ENCODE measurements at regions not wholly inside any gene's neighbourhood (a gene's known extent, or its start where the extent isn't known, plus 50 kb on each side); places are given as distances from the start of the nearest gene placed in this dataset.
"Not testable (repeated sequence)": the region's sequence is repeated elsewhere in the genome, so short reads cannot be mapped to it uniquely, and the experiment has no call there.

DNA sequence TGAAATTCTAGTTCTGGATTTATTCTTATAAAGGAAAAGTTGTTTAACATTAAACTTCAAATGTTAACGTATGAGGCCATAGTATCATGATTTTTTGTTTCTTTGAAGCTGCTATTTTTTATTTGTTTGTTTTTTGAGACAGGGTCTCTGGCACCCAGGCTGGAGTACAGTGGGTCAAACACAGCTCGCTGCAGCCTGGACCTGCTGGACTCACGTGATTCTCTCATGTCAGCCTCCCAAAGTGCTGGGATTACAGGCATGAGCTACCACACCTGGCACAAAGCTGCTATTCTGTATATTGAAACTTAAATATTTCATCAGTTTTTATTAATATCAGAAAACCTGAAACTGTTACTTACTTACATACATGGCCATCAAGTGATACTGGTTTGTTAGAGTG, 89.5 kb upstream of the RPRM start:
- Histone ChIP-seq H3K4me3 (ENCODE audit: low read depth, low read length) (no peak overlapping the region), H3K36me3 (replicated peaks) (no peaks in the 10 kb centered on the region), H3K27me3 (replicated peaks) (no peaks in the 10 kb centered on the region), H3K27ac (no peak overlapping the region)
- TF ChIP-seq, protein P1, sequence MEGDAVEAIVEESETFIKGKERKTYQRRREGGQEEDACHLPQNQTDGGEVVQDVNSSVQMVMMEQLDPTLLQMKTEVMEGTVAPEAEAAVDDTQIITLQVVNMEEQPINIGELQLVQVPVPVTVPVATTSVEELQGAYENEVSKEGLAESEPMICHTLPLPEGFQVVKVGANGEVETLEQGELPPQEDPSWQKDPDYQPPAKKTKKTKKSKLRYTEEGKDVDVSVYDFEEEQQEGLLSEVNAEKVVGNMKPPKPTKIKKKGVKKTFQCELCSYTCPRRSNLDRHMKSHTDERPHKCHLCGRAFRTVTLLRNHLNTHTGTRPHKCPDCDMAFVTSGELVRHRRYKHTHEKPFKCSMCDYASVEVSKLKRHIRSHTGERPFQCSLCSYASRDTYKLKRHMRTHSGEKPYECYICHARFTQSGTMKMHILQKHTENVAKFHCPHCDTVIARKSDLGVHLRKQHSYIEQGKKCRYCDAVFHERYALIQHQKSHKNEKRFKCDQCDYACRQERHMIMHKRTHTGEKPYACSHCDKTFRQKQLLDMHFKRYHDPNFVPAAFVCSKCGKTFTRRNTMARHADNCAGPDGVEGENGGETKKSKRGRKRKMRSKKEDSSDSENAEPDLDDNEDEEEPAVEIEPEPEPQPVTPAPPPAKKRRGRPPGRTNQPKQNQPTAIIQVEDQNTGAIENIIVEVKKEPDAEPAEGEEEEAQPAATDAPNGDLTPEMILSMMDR (IDR thresholded peaks at IDR 0.05; ENCODE audit: low read depth, low read length, missing control alignments): no peak
- in situ Hi-C loops (cut with HindIII; ENCODE audit: low pct_ligation_motif_present, low sequenced_read_pairs): no loop called here
- no peak for DNase-seq

DNA sequence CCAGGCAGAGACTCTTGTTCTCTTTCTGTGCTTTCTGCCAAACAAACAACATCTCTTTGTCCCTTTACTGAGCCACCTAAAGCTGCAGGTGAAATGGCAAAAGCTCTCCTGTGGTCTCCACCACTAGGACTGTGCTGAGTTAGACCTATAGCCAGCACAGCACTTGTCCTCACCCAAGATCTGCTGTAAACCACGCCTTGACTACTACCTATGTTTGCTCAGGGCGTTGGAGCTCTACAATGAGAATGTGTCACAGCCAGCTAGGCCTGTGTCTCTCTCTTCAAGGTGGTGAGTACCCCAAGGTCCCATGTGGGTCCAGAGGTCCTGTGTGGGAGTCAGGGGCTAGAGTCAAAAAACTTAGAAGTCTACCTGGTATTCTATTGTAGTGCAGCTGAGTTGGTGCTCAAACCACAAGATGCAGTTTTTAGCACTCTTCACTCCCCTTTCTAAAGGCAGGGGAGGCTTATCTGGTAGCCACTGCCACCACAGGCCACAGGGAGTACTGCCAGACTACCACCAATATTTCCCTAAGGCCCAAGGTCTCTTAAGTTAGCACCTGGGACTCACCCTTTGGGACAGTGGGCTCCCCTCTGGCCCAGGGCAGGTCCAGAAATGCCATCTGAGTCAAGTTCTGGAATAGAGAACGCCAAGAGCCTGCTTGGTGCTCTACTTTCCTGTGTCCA, 96.8 kb upstream of the RPRM start:
- Histone ChIP-seq H3K27ac (no peak overlapping the region), H3K27me3 (replicated peaks) (no peaks in the 10 kb centered on the region), H3K36me3 (replicated peaks) (no peaks in the 10 kb centered on the region), H3K4me3 (ENCODE audit: low read depth, low read length) (no peak overlapping the region)
- DNase-seq: no peak
- TF ChIP-seq, protein P1 (IDR thresholded peaks at IDR 0.05; ENCODE audit: low read depth, low read length, missing control alignments): no peak
- in situ Hi-C loops (cut with HindIII; ENCODE audit: low pct_ligation_motif_present, low sequenced_read_pairs): no loop called here

GRCh38 chr2:153584244-153584643, 105.7 kb upstream of the RPRM start:
- TF ChIP-seq, protein P1 (IDR thresholded peaks at IDR 0.05; ENCODE audit: low read depth, low read length, missing control alignments): no peak
- Histone ChIP-seq H3K27ac (no peak overlapping the region), H3K36me3 (replicated peaks) (no peaks in the 10 kb centered on the region), H3K27me3 (replicated peaks) (no peaks in the 10 kb centered on the region), H3K4me3 (ENCODE audit: low read depth, low read length) (no peak overlapping the region)
- in situ Hi-C loops (cut with HindIII; ENCODE audit: low pct_ligation_motif_present, low sequenced_read_pairs): no loop called here
- DNase-seq: no peak

DNA sequence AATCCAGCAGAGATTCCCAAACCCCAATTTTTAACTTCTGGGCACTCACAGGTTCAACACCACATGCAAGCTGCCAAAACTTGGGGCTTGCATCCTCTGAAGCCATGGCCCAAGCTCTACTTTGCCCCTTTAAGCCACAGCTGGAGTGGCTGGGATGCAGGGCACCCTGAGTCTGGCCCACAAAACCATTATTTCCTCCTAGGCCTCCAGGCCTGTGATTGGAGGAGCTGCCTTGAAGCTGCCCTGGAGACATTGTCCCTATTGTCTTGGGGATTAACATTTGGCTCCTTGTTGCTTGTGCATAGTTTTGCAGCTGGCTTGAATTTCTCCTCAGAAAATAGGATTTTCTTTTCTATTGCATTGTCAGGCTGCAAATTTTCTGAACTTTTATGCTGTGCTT, 109.8 kb upstream of the RPRM start:
- in situ Hi-C loops (cut with HindIII; ENCODE audit: low pct_ligation_motif_present, low sequenced_read_pairs): no loop called here
- Histone ChIP-seq H3K36me3 (replicated peaks) (no peaks in the 10 kb centered on the region), H3K4me3 (ENCODE audit: low read depth, low read length) (no peak overlapping the region), H3K27ac (no peak overlapping the region), H3K27me3 (replicated peaks) (no peaks in the 10 kb centered on the region)
- TF ChIP-seq, protein P1 (IDR thresholded peaks at IDR 0.05; ENCODE audit: low read depth, low read length, missing control alignments): no peak
- no peak for DNase-seq

DNA sequence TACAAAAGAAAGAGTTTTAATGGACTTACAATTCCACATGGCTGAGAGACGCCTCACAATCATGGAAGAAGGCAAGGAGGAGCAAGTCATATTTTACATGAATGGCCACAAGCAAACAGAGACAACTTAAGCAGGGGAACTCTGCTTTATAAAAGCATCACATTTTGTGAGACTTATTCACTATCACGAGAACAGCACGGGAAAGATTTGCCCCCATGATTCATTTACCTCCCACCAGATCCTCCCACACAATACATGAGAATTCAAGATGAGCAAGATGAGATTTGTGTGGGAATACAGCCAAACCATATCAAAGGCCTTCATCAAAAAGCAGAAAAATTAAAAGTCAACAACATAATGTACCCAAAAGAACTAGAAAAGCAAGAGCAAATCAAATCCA, 111.0 kb upstream of the RPRM start:
- H3K27ac ChIP-seq: no peak overlapping the region
- in situ Hi-C loops (cut with HindIII; ENCODE audit: low pct_ligation_motif_present, low sequenced_read_pairs): no loop called here
- H3K36me3 ChIP-seq (replicated peaks): no peaks in the 10 kb centered on the region
- no peak overlapping the region for H3K4me3 ChIP-seq (ENCODE audit: low read depth, low read length)
- no peaks in the 10 kb centered on the region for H3K27me3 ChIP-seq (replicated peaks)
- TF ChIP-seq, protein P1 (IDR thresholded peaks at IDR 0.05; ENCODE audit: low read depth, low read length, missing control alignments): no peak
- no peak for DNase-seq

- H3K4me3 ChIP-seq (ENCODE audit: low read depth, low read length); DNase-seq; in situ Hi-C loops (cut with HindIII; ENCODE audit: low pct_ligation_motif_present, low sequenced_read_pairs); H3K27me3 ChIP-seq (replicated peaks); H3K36me3 ChIP-seq (replicated peaks); H3K27ac ChIP-seq: not testable (repeated sequence)
Observed at GRCh38 chr2:153593086-153593485, 114.5 kb upstream of the RPRM start.
